Suprapubic skin (tissue), 4 donors: ENCODE measurements at regions not wholly inside any gene's neighbourhood (a gene's known extent, or its start where the extent isn't known, plus 50 kb on each side); places are given as distances from the start of the nearest gene placed in this dataset.

Source experiments
- DNase-seq, 2 donors: peaks; one replicate each; pipeline ENCODE4 v3.0.0-alpha.2; 2019; ENCODE audit warnings: low spot score in 2 of 2
- H3K27ac ChIP-seq: fragments of 200-600 bp; sonication (generic); one replicate; pipeline ENCODE4 v1.5.1; 2019
- H3K27me3 ChIP-seq: fragments of 200-600 bp; sonication (generic); one replicate; pipeline ENCODE4 v1.5.1; 2019
- H3K36me3 ChIP-seq: fragments of 200-600 bp; sonication (generic); one replicate; pipeline ENCODE4 v1.5.1; 2019
- H3K4me1 ChIP-seq: fragments of 200-600 bp; sonication (generic); one replicate; pipeline ENCODE4 v1.5.1; 2019
- H3K4me3 ChIP-seq: fragments of 200-600 bp; sonication (generic); one replicate; pipeline ENCODE4 v1.5.1; 2019; ENCODE audit warnings: mild to moderate bottlenecking
- H3K9me3 ChIP-seq: fragments of 200-600 bp; sonication (generic); one replicate; pipeline ENCODE4 v1.5.1; 2019
- EP300 ChIP-seq: sonication (generic); formaldehyde crosslinking; IDR thresholded peaks from one replicate; pipeline ENCODE4 v1.6.1; 2017; ENCODE audit warnings: antibody characterized with exemption
- POLR2A ChIP-seq, 2 donors: fragments of 450-650 bp; IDR thresholded peaks; one replicate each; pipeline ENCODE4 v1.6.1; 2017; ENCODE audit warnings: antibody characterized with exemption in 2 of 2, mild to moderate bottlenecking in 2 of 2, moderate library complexity in 2 of 2
- POLR2AphosphoS5 ChIP-seq, 3 donors: sonication (generic); formaldehyde crosslinking; IDR thresholded peaks; one replicate each; pipeline ENCODE4 v1.6.1; 2017; ENCODE audit warnings: antibody characterized with exemption in 3 of 3
- WGBS: methylation state at CpG from one replicate; pipeline ENCODE4 v1.1.5; 2018; 5-methylcytosine and 5-hydroxymethylcytosine counted together
- TF ChIP-seq, protein P1 (sequence below), 2 donors: fragments of 200-600 bp in 1 of 2; fragments of 450-650 bp in 1 of 2; sonication (generic) in 1 of 2; IDR thresholded peaks; one replicate each; pipeline ENCODE4 v1.5.1; 2016 to 2019; ENCODE audit warnings: antibody characterized with exemption in 2 of 2, mild to moderate bottlenecking in 1 of 2, moderate library complexity in 1 of 2

DNA sequence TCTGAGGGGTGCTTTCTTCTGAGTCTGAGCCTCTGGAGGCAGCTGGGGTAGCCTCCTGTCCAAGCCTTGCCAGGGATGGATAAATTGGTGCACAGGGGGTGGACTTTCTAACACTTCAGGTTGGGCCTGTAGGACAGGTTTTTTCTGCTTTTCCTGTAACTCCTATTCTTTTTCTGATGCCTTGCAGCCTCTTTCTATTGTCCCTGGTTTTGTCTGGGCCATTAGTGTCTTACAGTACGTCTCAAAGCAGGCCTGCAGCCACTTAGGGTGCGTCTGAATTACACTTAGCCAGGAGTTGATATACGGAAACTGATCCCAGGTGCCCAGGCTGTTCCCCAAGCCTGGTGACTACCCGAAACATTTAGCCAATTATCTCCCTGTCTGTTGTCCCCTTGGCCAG is 213.3 kb upstream of the HTR2A start:
- 73% methylated on average over 4 of the region's 4 CpGs for WGBS
- H3K27ac ChIP-seq: no peak overlapping the region
- no peaks in the 10 kb centered on the region for H3K9me3 ChIP-seq
- no peak for DNase-seq
- TF ChIP-seq EP300 (no peak), POLR2A (IDR thresholded peaks at IDR 0.05) (no peak), POLR2AphosphoS5 (IDR thresholded peaks at IDR 0.05) (no peak)
- TF ChIP-seq, protein P1, sequence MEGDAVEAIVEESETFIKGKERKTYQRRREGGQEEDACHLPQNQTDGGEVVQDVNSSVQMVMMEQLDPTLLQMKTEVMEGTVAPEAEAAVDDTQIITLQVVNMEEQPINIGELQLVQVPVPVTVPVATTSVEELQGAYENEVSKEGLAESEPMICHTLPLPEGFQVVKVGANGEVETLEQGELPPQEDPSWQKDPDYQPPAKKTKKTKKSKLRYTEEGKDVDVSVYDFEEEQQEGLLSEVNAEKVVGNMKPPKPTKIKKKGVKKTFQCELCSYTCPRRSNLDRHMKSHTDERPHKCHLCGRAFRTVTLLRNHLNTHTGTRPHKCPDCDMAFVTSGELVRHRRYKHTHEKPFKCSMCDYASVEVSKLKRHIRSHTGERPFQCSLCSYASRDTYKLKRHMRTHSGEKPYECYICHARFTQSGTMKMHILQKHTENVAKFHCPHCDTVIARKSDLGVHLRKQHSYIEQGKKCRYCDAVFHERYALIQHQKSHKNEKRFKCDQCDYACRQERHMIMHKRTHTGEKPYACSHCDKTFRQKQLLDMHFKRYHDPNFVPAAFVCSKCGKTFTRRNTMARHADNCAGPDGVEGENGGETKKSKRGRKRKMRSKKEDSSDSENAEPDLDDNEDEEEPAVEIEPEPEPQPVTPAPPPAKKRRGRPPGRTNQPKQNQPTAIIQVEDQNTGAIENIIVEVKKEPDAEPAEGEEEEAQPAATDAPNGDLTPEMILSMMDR (IDR thresholded peaks at IDR 0.05): no peak
- no peak overlapping the region for H3K4me3 ChIP-seq
- no peaks in the 10 kb centered on the region for H3K27me3 ChIP-seq
- H3K4me1 ChIP-seq: no peaks in the 10 kb centered on the region
- H3K36me3 ChIP-seq: no peaks in the 10 kb centered on the region

DNA sequence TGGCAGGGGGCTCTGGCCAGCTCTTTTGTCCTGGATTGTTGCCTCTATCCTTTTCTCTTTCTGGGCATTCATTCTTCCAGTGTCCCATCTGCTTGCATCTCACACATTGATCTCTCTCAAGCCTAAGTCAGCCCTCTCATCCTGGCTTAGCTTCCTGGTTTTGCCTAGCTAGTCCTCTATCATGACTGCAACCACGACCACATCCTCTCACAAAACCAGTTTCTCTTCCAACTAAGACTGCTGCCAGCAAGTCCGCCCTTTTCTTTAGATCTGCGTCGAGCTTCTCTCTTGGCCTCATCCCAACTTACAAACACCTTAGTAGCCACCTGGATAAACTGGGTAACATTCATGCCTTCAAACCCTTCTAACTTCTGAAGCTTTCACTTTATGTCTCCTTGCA is 212.2 kb upstream of the HTR2A start:
- Histone ChIP-seq H3K9me3 (no peaks in the 10 kb centered on the region), H3K36me3 (no peaks in the 10 kb centered on the region), H3K27me3 (no peaks in the 10 kb centered on the region), H3K4me1 (no peaks in the 10 kb centered on the region), H3K4me3 (no peak overlapping the region), H3K27ac (no peak overlapping the region)
- TF ChIP-seq, protein P1 (IDR thresholded peaks at IDR 0.05): no peak
- no peak for TF ChIP-seq POLR2A (IDR thresholded peaks at IDR 0.05)
- no peak for TF ChIP-seq EP300
- no peak for TF ChIP-seq POLR2AphosphoS5 (IDR thresholded peaks at IDR 0.05)
- 34% methylated on average over 4 of the region's 4 CpGs for WGBS
- no peak for DNase-seq

DNA sequence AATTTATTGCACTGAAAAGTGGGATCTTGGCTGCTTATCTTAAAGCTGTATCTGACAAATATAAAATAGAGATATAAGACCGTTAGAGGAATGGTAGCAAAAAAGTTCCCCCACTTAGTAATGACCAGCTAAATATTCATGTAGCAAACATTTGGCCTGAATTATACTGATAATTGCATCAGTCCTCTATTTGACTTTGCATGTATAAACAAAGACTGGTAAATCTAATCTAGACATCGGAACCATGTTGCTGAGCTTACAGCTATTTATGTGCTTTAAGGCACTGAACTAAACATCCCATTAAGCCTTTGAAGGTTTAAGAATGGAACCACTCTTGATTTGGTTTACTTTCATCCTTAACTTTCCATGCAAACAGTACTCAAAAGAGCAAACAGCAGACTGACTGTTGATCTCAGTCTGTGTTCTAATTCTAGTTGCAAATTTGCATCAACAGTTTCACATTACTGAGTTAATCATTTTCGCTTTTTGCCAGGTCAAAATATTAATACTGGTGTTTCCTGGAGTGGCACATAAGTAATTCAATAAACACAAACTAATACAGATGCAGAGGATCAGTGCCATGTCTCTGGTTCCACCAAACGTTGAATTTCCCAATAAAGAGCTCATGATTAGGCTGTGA is 203.5 kb upstream of the HTR2A start:
- Histone ChIP-seq H3K4me1 (no peaks in the 10 kb centered on the region), H3K27me3 (no peaks in the 10 kb centered on the region), H3K4me3 (no peak overlapping the region), H3K36me3 (no peaks in the 10 kb centered on the region), H3K9me3 (no peaks in the 10 kb centered on the region), H3K27ac (no peak overlapping the region)
- TF ChIP-seq POLR2AphosphoS5 (IDR thresholded peaks at IDR 0.05) (no peak), EP300 (no peak), POLR2A (IDR thresholded peaks at IDR 0.05) (no peak)
- TF ChIP-seq, protein P1 (IDR thresholded peaks at IDR 0.05): no peak
- 58% methylated on average over 4 of the region's 4 CpGs for WGBS
- DNase-seq: no peak

DNA sequence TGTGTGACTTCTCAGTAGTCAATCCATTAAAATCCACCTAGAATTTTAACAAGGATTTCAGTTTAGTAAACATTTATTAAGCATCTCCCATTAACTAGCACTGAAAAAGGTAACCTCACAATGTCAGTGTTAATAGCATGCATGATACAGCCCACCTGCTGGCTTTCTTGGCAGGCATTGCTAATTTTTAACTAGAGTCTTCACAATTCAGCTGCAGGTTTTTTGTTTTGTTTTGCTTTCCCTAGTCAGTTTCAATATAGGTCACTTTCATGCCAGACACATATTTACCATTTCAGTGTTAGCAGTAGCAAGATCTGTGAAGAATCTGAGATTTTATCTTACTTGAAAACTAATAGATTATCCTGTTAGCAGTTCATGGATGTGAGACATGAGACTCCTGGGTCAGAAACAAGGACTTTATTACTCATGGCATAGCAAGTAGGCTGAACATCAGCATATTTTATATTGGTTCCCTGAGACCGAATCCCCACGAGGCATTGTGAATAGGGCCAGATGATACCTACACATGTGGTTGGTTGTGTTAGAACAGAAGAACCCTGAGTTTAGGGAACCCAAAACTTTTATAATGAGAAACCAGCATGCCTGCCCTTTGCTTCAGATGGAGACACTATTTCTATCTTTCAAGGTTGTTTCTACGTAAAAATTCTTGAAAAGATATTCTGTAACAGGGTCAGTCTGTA is 198.0 kb upstream of the HTR2A start:
- H3K4me3 ChIP-seq: no peak overlapping the region
- no peaks in the 10 kb centered on the region for H3K27me3 ChIP-seq
- no peaks in the 10 kb centered on the region for H3K36me3 ChIP-seq
- DNase-seq: no peak
- no peak overlapping the region for H3K27ac ChIP-seq
- H3K4me1 ChIP-seq: no peaks in the 10 kb centered on the region
- no peaks in the 10 kb centered on the region for H3K9me3 ChIP-seq
- TF ChIP-seq POLR2AphosphoS5 (IDR thresholded peaks at IDR 0.05) (no peak), EP300 (no peak), POLR2A (IDR thresholded peaks at IDR 0.05) (no peak)
- TF ChIP-seq, protein P1 (IDR thresholded peaks at IDR 0.05): no peak
- WGBS: 71% methylated on average over 3 of the region's 3 CpGs

DNA sequence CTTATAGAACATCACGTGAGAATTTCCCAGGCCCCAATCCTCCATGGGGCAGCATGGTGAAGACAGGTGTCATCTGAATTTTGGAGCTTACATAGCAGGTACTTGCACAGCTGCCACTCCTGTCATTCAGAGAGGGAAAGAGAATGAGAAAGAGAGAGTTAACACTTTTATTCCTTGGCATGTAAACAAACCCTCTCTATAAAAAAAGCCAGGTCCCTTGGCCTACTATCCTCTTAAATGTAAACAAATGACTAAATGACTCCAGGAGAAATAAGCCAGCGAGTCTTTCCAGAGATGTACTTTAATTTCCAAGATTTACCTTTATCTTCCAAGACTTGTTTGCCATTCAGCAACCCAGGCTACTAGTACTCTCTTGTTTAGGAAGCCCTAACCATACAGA is 195.3 kb upstream of the HTR2A start:
- H3K4me3 ChIP-seq: no peak overlapping the region
- no peaks in the 10 kb centered on the region for H3K27me3 ChIP-seq
- TF ChIP-seq POLR2AphosphoS5 (IDR thresholded peaks at IDR 0.05) (no peak), EP300 (no peak)
- TF ChIP-seq, protein P1 (IDR thresholded peaks at IDR 0.05): no peak
- no peaks in the 10 kb centered on the region for H3K36me3 ChIP-seq
- DNase-seq: no peak
- H3K9me3 ChIP-seq: no peaks in the 10 kb centered on the region
- no peak overlapping the region for H3K27ac ChIP-seq
- H3K4me1 ChIP-seq: no peaks in the 10 kb centered on the region
- WGBS: 87% methylated on average over 2 of the region's 2 CpGs
